Neural cell (in vitro differentiated cells): ENCODE measurements at regions not wholly inside any gene's neighbourhood (a gene's known extent, or its start where the extent isn't known, plus 50 kb on each side); places are given as distances from the start of the nearest gene placed in this dataset.

Experiments used
- H2AFZ ChIP-seq: fragments of 200-600, 300-800 bp; sonication (generic), shearing (Covaris generic); 2 replicates; pipeline ENCODE4 v1.6.0; 2014; ENCODE audit warnings: low read depth, mild to moderate bottlenecking, antibody characterized with exemption, low read length, moderate library complexity
- H3F3A ChIP-seq: fragments of 200-600 bp; shearing (Covaris generic); 2 replicates; pipeline ENCODE4 v1.6.1; 2016; ENCODE audit warnings: mild to moderate bottlenecking, moderate library complexity, mixed read lengths, antibody characterized with exemption, low read length; ENCODE audit not compliant: insufficient read depth, poor library complexity, severe bottlenecking
- H3K27ac ChIP-seq: fragments of 200-600, 300-800 bp; sonication (generic), shearing (Covaris generic); 2 replicates; pipeline ENCODE4 v1.5.1; 2014; ENCODE audit warnings: mild to moderate bottlenecking, low read length, moderate library complexity
- H3K27me3 ChIP-seq: fragments of 300-800, 200-600 bp; sonication (generic), shearing (Covaris generic); 2 replicates; pipeline ENCODE4 v1.6.0; 2014; ENCODE audit warnings: mild to moderate bottlenecking, low read depth, low read length, moderate library complexity; ENCODE audit not compliant: insufficient read depth
- H3K36me3 ChIP-seq: fragments of 300-800, 200-600 bp; sonication (generic), shearing (Covaris generic); 2 replicates; pipeline ENCODE4 v1.5.1; 2014; ENCODE audit warnings: mild to moderate bottlenecking, antibody characterized with exemption, low read length, moderate library complexity; ENCODE audit not compliant: insufficient read depth
- H3K4me2 ChIP-seq: fragments of 300-800, 200-600 bp; sonication (generic), shearing (Covaris generic); 2 replicates; pipeline ENCODE4 v1.6.0; 2014; ENCODE audit warnings: mild to moderate bottlenecking, low read length
- H3K4me3 ChIP-seq: fragments of 300-800, 200-600 bp; sonication (generic), shearing (Covaris generic); 2 replicates; pipeline ENCODE4 v1.5.1; 2014; ENCODE audit warnings: mild to moderate bottlenecking, low read length, moderate library complexity
- H3K79me2 ChIP-seq: fragments of 200-600 bp; shearing (Covaris generic); replicated peaks from 2 replicates; pipeline ENCODE4 v1.6.0; 2014; ENCODE audit warnings: mild to moderate bottlenecking, low read length, moderate library complexity; ENCODE audit not compliant: insufficient read depth
- H3K9ac ChIP-seq: fragments of 300-800, 200-600 bp; sonication (generic), shearing (Covaris generic); 2 replicates; pipeline ENCODE4 v1.6.1; 2016; ENCODE audit warnings: mild to moderate bottlenecking, low read length, mixed read lengths
- H3K9me2 ChIP-seq: fragments of 200-600 bp; shearing (Covaris generic); 2 replicates; pipeline ENCODE4 v1.6.1; 2016; ENCODE audit warnings: mild to moderate bottlenecking, low read length, mixed read lengths; ENCODE audit not compliant: insufficient read depth
- H3K9me3 ChIP-seq: fragments of 200-600, 300-800 bp; sonication (generic), shearing (Covaris generic); 2 replicates; pipeline ENCODE4 v1.6.1; 2016; ENCODE audit warnings: mild to moderate bottlenecking, mixed run types, low read length, moderate library complexity, mixed read lengths
- H4K20me1 ChIP-seq: fragments of 200-600 bp; shearing (Covaris generic); 2 replicates; pipeline ENCODE4 v1.6.1; 2016; ENCODE audit warnings: mild to moderate bottlenecking, mixed run types; ENCODE audit not compliant: insufficient read depth
- EP300 ChIP-seq: fragments of 450-650 bp; conservative IDR thresholded peaks from 2 replicates; pipeline ENCODE4 v1.6.1; 2014; ENCODE audit warnings: antibody characterized with exemption, mild to moderate bottlenecking, moderate library complexity; ENCODE audit not compliant: poor library complexity, severe bottlenecking
- EZH2 ChIP-seq: fragments of 200-600, 300-800 bp; shearing (Covaris generic), sonication (generic); IDR thresholded peaks from 2 replicates; pipeline ENCODE4 v1.6.1; 2014; ENCODE audit warnings: antibody characterized with exemption, low read length, borderline replicate concordance, mild to moderate bottlenecking; ENCODE audit not compliant: insufficient read depth, poor library complexity, severe bottlenecking
- MXI1 ChIP-seq: fragments of 450-650 bp; conservative IDR thresholded peaks from 2 replicates; pipeline ENCODE4 v1.6.1; 2014; ENCODE audit warnings: antibody characterized with exemption, mild to moderate bottlenecking; ENCODE audit not compliant: poor library complexity, severe bottlenecking
- POLR2AphosphoS5 ChIP-seq: IDR thresholded peaks from 2 replicates; pipeline ENCODE4 v1.6.1; 2012
- RAD21 ChIP-seq: fragments of 450-650 bp; conservative IDR thresholded peaks from 2 replicates; pipeline ENCODE4 v1.6.1; 2014; ENCODE audit warnings: antibody characterized with exemption, mild to moderate bottlenecking, moderate library complexity
- REST ChIP-seq: IDR thresholded peaks from 2 replicates; pipeline ENCODE4 v1.6.1; 2012; ENCODE audit warnings: borderline replicate concordance
- SMC3 ChIP-seq: fragments of 450-650 bp; conservative IDR thresholded peaks from 2 replicates; pipeline ENCODE4 v1.6.1; 2014; ENCODE audit warnings: antibody characterized with exemption, mild to moderate bottlenecking, moderate library complexity; ENCODE audit not compliant: poor library complexity
- TAF1 ChIP-seq: IDR thresholded peaks from 2 replicates; pipeline ENCODE4 v1.6.1; 2012; ENCODE audit warnings: low read depth
- TF ChIP-seq, protein P1 (sequence below): fragments of 450-650 bp; IDR thresholded peaks from 2 replicates; pipeline ENCODE4 v1.5.1; 2014; ENCODE audit warnings: antibody characterized with exemption, mild to moderate bottlenecking, moderate library complexity; ENCODE audit not compliant: poor library complexity, severe bottlenecking

DNA sequence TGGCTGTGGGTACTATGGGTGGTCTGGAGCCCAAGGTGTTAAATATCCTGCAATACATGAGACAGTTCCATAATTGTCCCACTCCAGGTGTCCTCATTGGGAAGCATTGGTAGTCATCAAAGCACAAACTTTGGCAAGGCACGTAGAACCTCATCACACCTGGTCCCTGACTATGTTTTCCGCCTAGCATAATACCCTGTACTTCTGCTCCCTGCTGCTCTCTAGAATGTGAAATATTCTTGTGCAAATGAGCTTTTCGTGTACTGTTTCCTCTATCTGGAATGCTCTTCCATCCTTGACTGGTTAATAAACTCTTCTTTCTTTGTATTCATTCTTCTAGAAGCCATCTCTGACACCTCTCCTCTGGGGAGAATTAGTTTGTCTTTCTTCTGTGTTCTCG, 103.2 kb downstream of the EBLN2 start:
- TF ChIP-seq POLR2AphosphoS5 (no peak), SMC3 (no peak), TAF1 (no peak), MXI1 (no peak), EP300 (no peak), REST (no peak), EZH2 (no peak), RAD21 (no peak)
- TF ChIP-seq, protein P1, sequence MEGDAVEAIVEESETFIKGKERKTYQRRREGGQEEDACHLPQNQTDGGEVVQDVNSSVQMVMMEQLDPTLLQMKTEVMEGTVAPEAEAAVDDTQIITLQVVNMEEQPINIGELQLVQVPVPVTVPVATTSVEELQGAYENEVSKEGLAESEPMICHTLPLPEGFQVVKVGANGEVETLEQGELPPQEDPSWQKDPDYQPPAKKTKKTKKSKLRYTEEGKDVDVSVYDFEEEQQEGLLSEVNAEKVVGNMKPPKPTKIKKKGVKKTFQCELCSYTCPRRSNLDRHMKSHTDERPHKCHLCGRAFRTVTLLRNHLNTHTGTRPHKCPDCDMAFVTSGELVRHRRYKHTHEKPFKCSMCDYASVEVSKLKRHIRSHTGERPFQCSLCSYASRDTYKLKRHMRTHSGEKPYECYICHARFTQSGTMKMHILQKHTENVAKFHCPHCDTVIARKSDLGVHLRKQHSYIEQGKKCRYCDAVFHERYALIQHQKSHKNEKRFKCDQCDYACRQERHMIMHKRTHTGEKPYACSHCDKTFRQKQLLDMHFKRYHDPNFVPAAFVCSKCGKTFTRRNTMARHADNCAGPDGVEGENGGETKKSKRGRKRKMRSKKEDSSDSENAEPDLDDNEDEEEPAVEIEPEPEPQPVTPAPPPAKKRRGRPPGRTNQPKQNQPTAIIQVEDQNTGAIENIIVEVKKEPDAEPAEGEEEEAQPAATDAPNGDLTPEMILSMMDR: no peak
- no peaks in the 10 kb centered on the region for H3K36me3 ChIP-seq

GRCh38 chr3:73175698-73176097, 114.2 kb downstream of the EBLN2 start:
- no peak overlapping the region for H3K27ac ChIP-seq
- no peaks in the 10 kb centered on the region for H3K79me2 ChIP-seq
- no peaks in the 10 kb centered on the region for H3K27me3 ChIP-seq
- H3F3A ChIP-seq: no peaks in the 10 kb centered on the region
- H3K4me2 ChIP-seq: no peak overlapping the region
- no peaks in the 10 kb centered on the region for H4K20me1 ChIP-seq
- no peaks in the 10 kb centered on the region for H3K36me3 ChIP-seq
- H3K9me3 ChIP-seq: no peaks in the 10 kb centered on the region
- no peak for TF ChIP-seq REST
- no peak for TF ChIP-seq MXI1
- no peak overlapping the region for H3K4me3 ChIP-seq
- no peaks in the 10 kb centered on the region for H3K9me2 ChIP-seq
- no peak overlapping the region for H3K9ac ChIP-seq
- no peak overlapping the region for H2AFZ ChIP-seq

More for the DNA sequence above, 103.2 kb downstream of the EBLN2 start:
- Histone ChIP-seq H4K20me1 (no peaks in the 10 kb centered on the region), H3K9me3 (no peaks in the 10 kb centered on the region), H3K27ac (no peak overlapping the region), H3K4me3 (no peak overlapping the region), H3K27me3 (no peaks in the 10 kb centered on the region), H3K9ac (no peak overlapping the region), H3F3A (no peaks in the 10 kb centered on the region), H3K79me2 (no peaks in the 10 kb centered on the region), H2AFZ (no peak overlapping the region), H3K9me2 (no peaks in the 10 kb centered on the region), H3K4me2 (no peak overlapping the region)
